Ovary (tissue), 7 donors: ENCODE measurements at regions not wholly inside any gene's neighbourhood (a gene's known extent, or its start where the extent isn't known, plus 50 kb on each side); places are given as distances from the start of the nearest gene placed in this dataset.

Experiments used
- DNase-seq, 5 donors: peaks; one replicate each; pipeline ENCODE4 v3.0.0-alpha.2; 2019 to 2020
- H3K27ac ChIP-seq, 2 donors: fragments of 200-600 bp; one replicate each; pipeline versions ENCODE4 v1.5.1 to v1.8.0; 2019 to 2022
- H3K27me3 ChIP-seq: fragments of 200-600 bp; one replicate; pipeline ENCODE4 v1.8.0; 2022
- H3K36me3 ChIP-seq: fragments of 200-600 bp; sonication (generic); one replicate; pipeline ENCODE4 v1.5.1; 2019
- H3K4me1 ChIP-seq: one replicate; pipeline ENCODE4 v1.8.1; 2013; ENCODE audit warnings: mild to moderate bottlenecking, moderate library complexity; ENCODE audit not compliant: insufficient read depth
- H3K4me3 ChIP-seq: fragments of 200-600 bp; sonication (generic); one replicate; pipeline ENCODE4 v1.5.1; 2017
- H3K9me3 ChIP-seq, 2 donors: fragments of 200-600 bp in 1 of 2; sonication (generic) in 1 of 2; one replicate each; pipeline versions ENCODE4 v1.5.1 to v1.8.1; 2013 to 2019; ENCODE audit warnings: mild to moderate bottlenecking in 1 of 2, moderate library complexity in 1 of 2
- CTCF ChIP-seq, 3 donors: fragments of 450-650 bp in 2 of 3; fragments of 200-600 bp in 1 of 3; IDR thresholded peaks; one replicate each; pipeline versions ENCODE4 v1.5.1 to v1.8.0; 2016 to 2022; ENCODE audit warnings: antibody characterized with exemption in 3 of 3, mild to moderate bottlenecking in 1 of 3
- EP300 ChIP-seq: sonication (generic); formaldehyde crosslinking; IDR thresholded peaks from one replicate; pipeline ENCODE4 v1.6.1; 2017; ENCODE audit warnings: antibody characterized with exemption
- POLR2A ChIP-seq: fragments of 450-650 bp; IDR thresholded peaks from one replicate; pipeline ENCODE4 v1.6.1; 2017; ENCODE audit warnings: antibody characterized with exemption, mild to moderate bottlenecking, moderate library complexity
- WGBS, 3 donors: extraction: QIAGEN DNeasy Blood & Tissue Kit in 1 of 3; methylation state at CpG; one replicate each; pipeline versions ENCODE4 v1.1.5 to v1.1.7; 2013 to 2017; 5-methylcytosine and 5-hydroxymethylcytosine counted together
- intact Hi-C, 4 donors: fragments of 100-400 bp; cut with DNase I; formaldehyde crosslinking; loops; one replicate each; pipeline versions ENCODE4 v1.11.0 to v1.15.1; 2022 to 2023
- donor health status: DM: no; HTN: no; CAD: no; lungs with moderate emphysema.
- donor health status: DM: no; HTN: no; CAD: no.
- donor health status: Bipolar disorder and iron deficiency.
- donor health status: DM: no; HTN: no; CAD: no.
- donor health status: DM: yes; HTN: yes; CAD: no.

- no peaks in the 10 kb centered on the region for H3K9me3 ChIP-seq
- H3K27ac ChIP-seq = no peak overlapping the region
- TF ChIP-seq POLR2A (no peak), CTCF (IDR thresholded peaks at IDR 0.05) (no peak), EP300 (no peak)
- H3K4me3 ChIP-seq = no peak overlapping the region
- intact Hi-C loops = no loop called here
- WGBS, 3 donors = 65 to 79% (median 69%) methylated on average over 4 of the region's 4 CpGs
- no peaks in the 10 kb centered on the region for H3K4me1 ChIP-seq
- no peaks in the 10 kb centered on the region for H3K27me3 ChIP-seq
- DNase-seq = no peak
- H3K36me3 ChIP-seq = no peaks in the 10 kb centered on the region
Observed at GRCh38 chr4:14152834-14153519, 525.5 kb upstream of the BOD1L1 start.

GRCh38 chr4:14155803-14156202 lies 528.3 kb upstream of the BOD1L1 start:
- H3K4me3 ChIP-seq = no peak overlapping the region
- no peak for DNase-seq
- no peaks in the 10 kb centered on the region for H3K9me3 ChIP-seq
- intact Hi-C loops = no loop called here
- no peaks in the 10 kb centered on the region for H3K36me3 ChIP-seq
- TF ChIP-seq EP300 (no peak), POLR2A (no peak), CTCF (IDR thresholded peaks at IDR 0.05) (no peak)
- H3K27ac ChIP-seq = no peak overlapping the region
- WGBS, 3 donors = 35 to 67% (median 38%) methylated on average over 3 of the region's 3 CpGs
- no peaks in the 10 kb centered on the region for H3K4me1 ChIP-seq
- H3K27me3 ChIP-seq = no peaks in the 10 kb centered on the region

- Histone ChIP-seq H3K9me3 (no peaks in the 10 kb centered on the region), H3K4me3 (no peak overlapping the region), H3K27ac (no peak overlapping the region), H3K4me1 (no peaks in the 10 kb centered on the region), H3K36me3 (no peaks in the 10 kb centered on the region), H3K27me3 (no peaks in the 10 kb centered on the region)
- no peak for DNase-seq
- no peak for TF ChIP-seq EP300
- no peak for TF ChIP-seq POLR2A
- no peak for TF ChIP-seq CTCF (IDR thresholded peaks at IDR 0.05)
- 58 to 81% (median 65%) methylated on average over 2 of the region's 2 CpGs for WGBS, 3 donors
- intact Hi-C loops = no loop called here
Observed at GRCh38 chr4:14157262-14157661, 529.7 kb upstream of the BOD1L1 start.

GRCh38 chr4:14165222-14165920 lies 537.8 kb upstream of the BOD1L1 start:
- H3K27ac ChIP-seq = no peak overlapping the region
- 70 to 86% (median 75%) methylated on average over 3 of the region's 3 CpGs for WGBS, 3 donors

More at GRCh38 chr4:14165222-14165920, 537.8 kb upstream of the BOD1L1 start:
- TF ChIP-seq POLR2A (no peak), EP300 (no peak), CTCF (IDR thresholded peaks at IDR 0.05) (no peak)
- DNase-seq = no peak
- H3K36me3 ChIP-seq = no peaks in the 10 kb centered on the region
- H3K4me1 ChIP-seq = no peaks in the 10 kb centered on the region
- H3K27me3 ChIP-seq = no peaks in the 10 kb centered on the region
- no peak overlapping the region for H3K4me3 ChIP-seq
- intact Hi-C loops = no loop called here
- H3K9me3 ChIP-seq = no peaks in the 10 kb centered on the region
